BLaER1 (cell line): ENCODE measurements at regions not wholly inside any gene's neighbourhood (a gene's known extent, or its start where the extent isn't known, plus 50 kb on each side); places are given as distances from the start of the nearest gene placed in this dataset.

ENCODE experiments used
- H3K27ac ChIP-seq: shearing (Covaris generic); formaldehyde crosslinking; 2 replicates; pipeline ENCODE4 v1.8.1; 2022
- H3K27me3 ChIP-seq: shearing (Covaris generic); formaldehyde crosslinking; 2 replicates; pipeline ENCODE4 v1.8.1; 2022
- H3K36me3 ChIP-seq: shearing (Covaris generic); formaldehyde crosslinking; 2 replicates; pipeline ENCODE4 v1.8.1; 2022
- H3K4me1 ChIP-seq: shearing (Covaris generic); formaldehyde crosslinking; 2 replicates; pipeline ENCODE4 v1.8.1; 2022
- H3K4me2 ChIP-seq: shearing (Covaris generic); formaldehyde crosslinking; 2 replicates; pipeline ENCODE4 v1.8.1; 2022
- H3K4me3 ChIP-seq: shearing (Covaris generic); formaldehyde crosslinking; 2 replicates; pipeline ENCODE4 v1.8.1; 2022
- H3K9ac ChIP-seq: shearing (Covaris generic); formaldehyde crosslinking; 2 replicates; pipeline ENCODE4 v1.8.1; 2022
- H3K9me3 ChIP-seq: shearing (Covaris generic); formaldehyde crosslinking; 2 replicates; pipeline ENCODE4 v1.8.1; 2022
- H4K20me1 ChIP-seq: shearing (Covaris generic); formaldehyde crosslinking; 2 replicates; pipeline ENCODE4 v1.8.1; 2022
- Cebpa-rat ChIP-seq: shearing (Covaris generic); IDR thresholded peaks from 2 replicates; pipeline ENCODE4 v1.8.1; 2022

DNA sequence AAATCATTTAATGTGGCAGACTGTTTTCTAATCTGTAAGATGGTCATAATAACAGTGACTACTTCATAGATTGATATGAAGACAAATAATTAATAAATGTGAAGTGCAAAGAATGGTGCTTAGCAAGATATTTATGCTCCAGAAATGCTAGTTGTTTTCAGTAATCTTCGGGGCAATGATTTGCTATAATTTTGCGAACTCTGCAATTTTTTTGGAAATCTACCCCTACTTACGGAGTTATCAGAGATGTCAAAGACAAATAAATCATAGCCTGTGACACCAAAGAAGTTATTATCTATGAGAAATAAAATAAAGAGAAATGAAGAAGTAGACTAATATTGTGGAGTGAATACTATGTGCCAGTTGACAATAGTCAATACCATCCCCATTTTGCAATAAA, 634.1 kb upstream of the LRRC4C start:
- H3K4me2 ChIP-seq = no peak overlapping the region
- H4K20me1 ChIP-seq = no peaks in the 10 kb centered on the region
- no peak overlapping the region for H3K4me3 ChIP-seq
- no peak overlapping the region for H3K9ac ChIP-seq
- no peaks in the 10 kb centered on the region for H3K36me3 ChIP-seq
- TF ChIP-seq Cebpa-rat = no peak
- no peak overlapping the region for H3K27ac ChIP-seq
- H3K9me3 ChIP-seq = no peaks in the 10 kb centered on the region
- no peaks in the 10 kb centered on the region for H3K4me1 ChIP-seq
- H3K27me3 ChIP-seq = no peaks in the 10 kb centered on the region

DNA sequence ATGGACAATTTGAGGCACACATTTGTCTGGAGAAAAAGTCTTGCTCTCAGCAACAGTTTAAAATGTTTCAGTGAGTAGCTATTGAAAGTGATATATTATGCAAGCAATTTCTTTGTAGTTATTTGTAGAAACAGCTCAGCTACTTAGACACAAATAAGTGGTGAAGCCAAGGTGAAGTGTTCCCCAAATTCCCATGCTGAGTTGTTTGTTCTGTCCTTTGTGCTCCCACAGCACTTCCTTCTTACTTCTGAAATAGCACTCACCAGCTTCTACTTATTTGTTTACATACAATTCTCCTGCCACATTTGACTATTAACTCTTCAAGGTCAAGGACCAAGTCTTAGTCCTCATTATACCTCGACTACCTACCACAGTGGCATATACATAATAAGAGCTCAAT, 638.6 kb upstream of the LRRC4C start:
- H3K9me3 ChIP-seq = no peaks in the 10 kb centered on the region
- H3K27me3 ChIP-seq = no peaks in the 10 kb centered on the region
- no peaks in the 10 kb centered on the region for H3K4me1 ChIP-seq
- H3K4me2 ChIP-seq = no peak overlapping the region
- no peak overlapping the region for H3K4me3 ChIP-seq
- no peak overlapping the region for H3K27ac ChIP-seq
- no peak overlapping the region for H3K9ac ChIP-seq
- H4K20me1 ChIP-seq = no peaks in the 10 kb centered on the region
- TF ChIP-seq Cebpa-rat = no peak
- H3K36me3 ChIP-seq = no peaks in the 10 kb centered on the region

DNA sequence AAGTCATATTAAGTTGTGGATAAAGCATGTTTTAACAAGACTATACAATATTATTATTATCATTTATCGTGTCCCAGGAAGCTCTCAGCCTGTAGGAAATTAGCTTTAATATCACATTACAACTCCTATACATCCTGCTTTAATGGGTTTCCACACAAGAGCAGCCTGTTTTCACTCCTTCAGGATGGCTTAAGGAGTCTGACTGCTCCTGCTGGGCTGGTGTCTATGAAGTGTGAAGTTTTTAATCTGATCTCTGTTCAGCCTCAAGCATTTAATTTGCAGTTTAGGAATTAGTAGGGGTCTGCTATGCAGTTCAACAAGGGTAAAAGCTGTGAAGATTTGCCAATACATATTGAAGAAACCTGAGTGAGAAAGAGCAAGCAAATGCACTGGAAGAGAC, 653.4 kb upstream of the LRRC4C start:
- Histone ChIP-seq H3K36me3 (no peaks in the 10 kb centered on the region), H3K27me3 (no peaks in the 10 kb centered on the region), H3K4me3 (no peak overlapping the region), H3K9ac (no peak overlapping the region), H3K27ac (no peak overlapping the region), H3K9me3 (no peaks in the 10 kb centered on the region), H4K20me1 (no peaks in the 10 kb centered on the region), H3K4me1 (no peaks in the 10 kb centered on the region), H3K4me2 (no peak overlapping the region)
- no peak for TF ChIP-seq Cebpa-rat

DNA sequence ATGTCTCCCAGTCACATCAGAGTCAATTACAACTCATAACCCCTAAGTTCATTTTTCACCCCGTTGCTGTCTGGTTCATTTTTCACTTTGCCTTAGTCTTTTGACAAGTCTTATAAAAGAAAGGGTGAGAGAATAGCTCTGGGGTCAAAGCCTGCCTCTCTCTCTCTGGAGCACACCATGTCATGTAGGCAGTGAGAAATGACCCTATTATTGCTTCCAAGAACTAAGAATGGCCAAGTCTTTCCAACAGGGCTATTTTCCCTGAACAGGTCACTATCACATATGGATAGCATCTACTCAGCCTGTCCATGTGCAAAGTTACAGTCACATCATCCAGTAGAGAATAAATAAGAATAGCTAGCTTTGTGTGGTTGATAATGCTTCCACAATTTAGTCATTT, 655.5 kb upstream of the LRRC4C start:
- no peaks in the 10 kb centered on the region for H3K9me3 ChIP-seq
- no peaks in the 10 kb centered on the region for H4K20me1 ChIP-seq
- TF ChIP-seq Cebpa-rat = no peak
- no peak overlapping the region for H3K4me3 ChIP-seq
- no peaks in the 10 kb centered on the region for H3K4me1 ChIP-seq
- H3K27me3 ChIP-seq = no peaks in the 10 kb centered on the region
- H3K27ac ChIP-seq = no peak overlapping the region
- H3K4me2 ChIP-seq = no peak overlapping the region
- no peak overlapping the region for H3K9ac ChIP-seq
- H3K36me3 ChIP-seq = no peaks in the 10 kb centered on the region

DNA sequence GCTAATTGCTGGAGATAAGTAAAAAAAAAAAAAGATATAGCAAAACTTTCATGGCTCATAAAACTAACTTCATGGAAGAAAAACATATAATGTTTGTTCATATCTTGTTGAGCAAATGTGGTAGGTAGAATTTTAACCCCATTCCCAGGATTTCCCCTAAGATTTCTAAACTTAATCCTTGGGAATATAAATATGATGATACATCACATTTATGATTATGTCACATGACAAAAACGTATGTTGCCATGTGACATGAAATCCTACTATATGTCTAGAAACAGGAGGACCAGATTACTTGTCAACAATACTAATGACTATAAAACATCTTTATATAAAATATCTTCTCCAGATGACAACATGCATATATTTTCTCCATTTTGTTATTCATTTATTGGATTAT, 679.0 kb upstream of the LRRC4C start:
- no peaks in the 10 kb centered on the region for H3K9me3 ChIP-seq
- no peaks in the 10 kb centered on the region for H3K4me1 ChIP-seq
- H3K4me2 ChIP-seq = no peak overlapping the region
- no peaks in the 10 kb centered on the region for H3K36me3 ChIP-seq
- H3K9ac ChIP-seq = no peak overlapping the region
- no peak for TF ChIP-seq Cebpa-rat
- H4K20me1 ChIP-seq = no peaks in the 10 kb centered on the region
- no peaks in the 10 kb centered on the region for H3K27me3 ChIP-seq
- no peak overlapping the region for H3K4me3 ChIP-seq
- H3K27ac ChIP-seq = no peak overlapping the region

DNA sequence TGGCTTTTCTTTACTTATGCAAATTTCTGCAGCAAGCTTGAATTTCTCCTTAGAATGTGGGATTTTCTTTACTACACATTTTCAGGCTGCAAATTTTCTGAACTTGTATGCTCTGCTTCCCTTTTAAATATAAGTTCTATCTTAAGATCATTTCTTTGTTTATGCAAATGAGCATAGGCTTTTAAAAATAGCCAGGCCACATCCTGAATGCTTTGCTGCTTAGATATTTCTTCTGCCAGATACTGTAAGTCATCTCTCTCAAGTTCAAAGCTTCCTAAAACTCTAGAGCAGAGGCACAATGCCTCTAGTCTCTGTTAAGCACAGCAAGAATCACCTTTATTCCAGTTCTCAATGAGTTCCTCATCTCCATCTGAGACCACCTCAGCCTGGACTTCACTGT, 685.9 kb upstream of the LRRC4C start:
- no peaks in the 10 kb centered on the region for H4K20me1 ChIP-seq
- TF ChIP-seq Cebpa-rat = no peak
- H3K9me3 ChIP-seq = peaks cover 21% of the 10 kb centered on the region
- no peak overlapping the region for H3K9ac ChIP-seq
- no peak overlapping the region for H3K4me3 ChIP-seq
- no peak overlapping the region for H3K27ac ChIP-seq
- H3K4me2 ChIP-seq = no peak overlapping the region
- no peaks in the 10 kb centered on the region for H3K27me3 ChIP-seq
- H3K4me1 ChIP-seq = no peaks in the 10 kb centered on the region
- no peaks in the 10 kb centered on the region for H3K36me3 ChIP-seq

DNA sequence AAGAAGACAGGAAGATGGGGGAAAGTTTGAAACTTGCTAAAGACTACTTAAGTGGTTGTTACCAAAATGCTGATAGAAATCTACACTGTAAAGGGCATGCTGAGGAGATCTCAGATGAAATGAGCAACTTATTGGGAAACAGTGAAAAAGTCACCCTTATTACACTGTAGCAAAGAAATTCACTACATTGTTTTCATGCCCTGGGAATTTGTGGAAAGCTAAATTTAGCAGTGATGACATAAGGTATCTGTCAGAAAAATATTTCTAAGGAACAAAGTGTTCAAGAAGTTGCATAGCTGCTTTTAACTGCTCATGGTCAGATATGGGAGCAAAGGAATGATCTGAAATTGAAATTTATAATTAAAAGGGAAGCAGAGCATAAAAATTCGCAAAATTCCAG, 702.4 kb upstream of the LRRC4C start:
- Histone ChIP-seq H3K27ac (no peak overlapping the region), H4K20me1 (no peaks in the 10 kb centered on the region), H3K9me3 (no peaks in the 10 kb centered on the region), H3K27me3 (no peaks in the 10 kb centered on the region), H3K36me3 (no peaks in the 10 kb centered on the region), H3K4me3 (no peak overlapping the region), H3K4me1 (no peaks in the 10 kb centered on the region), H3K9ac (no peak overlapping the region), H3K4me2 (no peak overlapping the region)
- TF ChIP-seq Cebpa-rat = no peak

DNA sequence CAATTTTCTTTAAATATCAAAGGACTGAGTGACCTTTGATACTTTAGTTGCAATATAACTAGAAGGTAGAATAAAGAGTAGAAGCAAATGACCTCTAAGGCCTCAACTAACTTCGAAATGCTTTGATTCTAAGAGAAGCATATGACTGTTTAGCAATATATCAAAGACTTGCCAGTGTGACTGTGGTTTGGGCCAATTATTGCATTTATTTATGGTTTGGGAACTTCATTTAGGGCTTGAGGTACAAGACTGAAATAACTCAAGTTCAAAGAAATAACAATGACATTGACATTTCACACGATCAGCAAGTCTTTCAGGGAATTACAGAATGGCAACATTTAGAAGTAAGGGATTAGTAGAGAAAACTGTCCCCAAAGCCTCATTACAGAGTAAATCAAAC, 709.7 kb upstream of the LRRC4C start:
- Histone ChIP-seq H3K4me1 (no peaks in the 10 kb centered on the region), H3K27me3 (no peaks in the 10 kb centered on the region), H4K20me1 (no peaks in the 10 kb centered on the region), H3K36me3 (no peaks in the 10 kb centered on the region), H3K4me3 (no peak overlapping the region), H3K4me2 (no peak overlapping the region), H3K9me3 (no peaks in the 10 kb centered on the region), H3K27ac (no peak overlapping the region), H3K9ac (no peak overlapping the region)
- no peak for TF ChIP-seq Cebpa-rat

DNA sequence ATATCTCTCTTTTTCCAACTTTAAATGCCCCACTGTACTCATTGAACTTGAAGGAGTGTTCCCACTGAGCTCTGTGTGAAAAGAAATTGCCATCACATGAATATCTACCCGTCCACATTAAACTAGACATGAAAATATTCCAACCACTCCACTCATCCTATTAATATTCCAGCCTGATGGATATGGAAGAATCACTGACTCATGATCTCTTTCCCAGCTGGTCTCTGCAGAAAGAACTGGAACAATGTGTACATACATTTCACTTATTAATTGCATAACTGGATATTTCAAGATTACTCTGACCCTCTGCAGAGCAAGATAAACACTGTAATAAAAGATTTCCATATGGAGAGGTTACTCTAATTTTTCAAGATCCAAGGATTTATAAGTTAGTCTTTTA, 711.1 kb upstream of the LRRC4C start:
- TF ChIP-seq Cebpa-rat = no peak
- H3K4me3 ChIP-seq = no peak overlapping the region

DNA sequence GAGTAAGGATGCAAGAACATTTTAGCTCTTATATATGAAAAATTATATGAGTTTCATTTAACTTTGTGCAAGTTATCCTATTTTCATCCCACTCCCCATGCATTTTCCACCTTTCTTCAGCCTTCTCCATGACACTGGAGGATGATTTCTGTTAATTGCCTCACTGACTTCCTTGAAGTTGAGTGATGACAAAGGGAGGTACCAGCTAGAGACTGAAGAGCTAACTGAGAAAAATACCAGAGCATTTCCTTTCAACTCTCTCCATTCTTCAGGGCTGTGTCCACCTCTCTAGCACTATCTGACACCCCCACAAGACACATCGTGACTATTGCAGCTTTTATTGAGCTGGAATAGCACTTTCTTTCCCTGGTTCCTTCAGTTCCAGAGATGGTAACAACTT, 711.6 kb upstream of the LRRC4C start:
- no peak for TF ChIP-seq Cebpa-rat
- Histone ChIP-seq H3K36me3 (no peaks in the 10 kb centered on the region), H3K9me3 (no peaks in the 10 kb centered on the region), H3K27ac (no peak overlapping the region), H3K4me2 (no peak overlapping the region), H3K4me3 (no peak overlapping the region), H3K9ac (no peak overlapping the region), H3K27me3 (no peaks in the 10 kb centered on the region), H3K4me1 (no peaks in the 10 kb centered on the region), H4K20me1 (no peaks in the 10 kb centered on the region)

More for the DNA sequence above, 711.1 kb upstream of the LRRC4C start:
- Histone ChIP-seq H4K20me1 (no peaks in the 10 kb centered on the region), H3K9me3 (no peaks in the 10 kb centered on the region), H3K4me2 (no peak overlapping the region), H3K9ac (no peak overlapping the region), H3K36me3 (no peaks in the 10 kb centered on the region), H3K27me3 (no peaks in the 10 kb centered on the region), H3K4me1 (no peaks in the 10 kb centered on the region), H3K27ac (no peak overlapping the region)

DNA sequence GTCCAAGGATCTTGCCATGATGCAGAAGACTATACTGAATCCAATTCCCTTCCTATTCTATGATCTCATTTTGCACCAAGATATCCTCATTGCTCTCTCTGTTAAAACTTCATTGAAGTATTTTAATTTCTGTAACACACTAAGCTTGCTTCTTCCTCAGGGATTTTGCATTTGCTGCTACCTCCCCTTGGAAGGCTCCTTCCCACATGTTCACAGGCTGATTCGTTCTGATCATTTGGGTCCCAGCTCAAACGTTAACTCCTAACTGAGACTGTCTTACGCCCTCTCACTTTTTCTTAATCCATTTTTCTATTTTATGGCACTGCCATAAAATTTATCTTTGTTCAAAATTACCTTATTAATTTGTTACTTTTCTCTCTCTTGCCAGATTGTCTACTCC, 713.0 kb upstream of the LRRC4C start:
- H3K4me3 ChIP-seq = no peak overlapping the region
- H3K9ac ChIP-seq = no peak overlapping the region
- H3K27me3 ChIP-seq = no peaks in the 10 kb centered on the region
- no peaks in the 10 kb centered on the region for H4K20me1 ChIP-seq
- no peak overlapping the region for H3K4me2 ChIP-seq
- H3K9me3 ChIP-seq = no peaks in the 10 kb centered on the region
- TF ChIP-seq Cebpa-rat = no peak
- no peak overlapping the region for H3K27ac ChIP-seq
- H3K36me3 ChIP-seq = no peaks in the 10 kb centered on the region
- H3K4me1 ChIP-seq = no peaks in the 10 kb centered on the region
